GM23338 (cell line): ENCODE measurements at regions not wholly inside any gene's neighbourhood (a gene's known extent, or its start where the extent isn't known, plus 50 kb on each side); places are given as distances from the start of the nearest gene placed in this dataset.

ENCODE experiments used
- ATAC-seq: fragments of 200-7000 bp; cut with Tn5 transposase; 3 replicates; pipeline ENCODE4 v1.9.1; 2020
- DNase-seq: peaks from one replicate; pipeline ENCODE4 v3.0.0-alpha.2; 2015; ENCODE audit warnings: low spot score
- H2AFZ ChIP-seq: fragments of 200-600 bp; sonication (generic); 2 replicates; pipeline ENCODE4 v1.8.0; 2016; ENCODE audit warnings: antibody characterized with exemption, mild to moderate bottlenecking, moderate library complexity
- H3F3A ChIP-seq: fragments of 200-600 bp; sonication (generic); replicated peaks from 2 replicates; pipeline ENCODE4 v1.8.0; 2017; ENCODE audit warnings: antibody characterized with exemption, mixed run types, low read depth
- H3K27ac ChIP-seq: fragments of 200-600 bp; sonication (generic); 2 replicates; pipeline ENCODE4 v1.6.1; 2016; ENCODE audit warnings: low read depth
- H3K27me3 ChIP-seq: fragments of 200-600 bp; sonication (generic); 2 replicates; pipeline ENCODE4 v1.8.0; 2016; ENCODE audit warnings: mild to moderate bottlenecking, mixed run types, moderate library complexity; ENCODE audit not compliant: insufficient read depth
- H3K36me3 ChIP-seq: fragments of 200-600 bp; sonication (generic); 2 replicates; pipeline ENCODE4 v1.8.0; 2016; ENCODE audit warnings: mild to moderate bottlenecking; ENCODE audit not compliant: insufficient read depth
- H3K4me1 ChIP-seq: fragments of 200-600 bp; sonication (generic); 2 replicates; pipeline ENCODE4 v1.8.0; 2016; ENCODE audit warnings: mild to moderate bottlenecking, moderate library complexity; ENCODE audit not compliant: insufficient read depth
- H3K4me2 ChIP-seq: fragments of 200-600 bp; sonication (generic); 2 replicates; pipeline ENCODE4 v1.7.1; 2017; ENCODE audit warnings: mixed run types
- H3K4me3 ChIP-seq: fragments of 200-600 bp; sonication (generic); 2 replicates; pipeline ENCODE4 v1.6.1; 2016; ENCODE audit warnings: mixed run types
- H3K79me2 ChIP-seq: fragments of 200-600 bp; sonication (generic); replicated peaks from 2 replicates; pipeline ENCODE4 v1.8.0; 2017; ENCODE audit warnings: mild to moderate bottlenecking; ENCODE audit not compliant: insufficient read depth
- H3K9me2 ChIP-seq: fragments of 200-600 bp; sonication (generic); 2 replicates; pipeline ENCODE4 v1.8.0; 2017; ENCODE audit not compliant: insufficient read depth
- H4K20me1 ChIP-seq: fragments of 200-600 bp; sonication (generic); replicated peaks from 2 replicates; pipeline ENCODE4 v1.8.0; 2017; ENCODE audit warnings: mild to moderate bottlenecking; ENCODE audit not compliant: insufficient read depth
- H3K27ac Mint-ChIP-seq: 2 replicates; pipeline ENCODE4 v1.8.0; 2020; ENCODE audit warnings: inconsistent platforms, mild to moderate bottlenecking, moderate library complexity, mixed read lengths
- H3K27me3 Mint-ChIP-seq: 3 replicates; pipeline ENCODE4 v1.8.0; 2022; ENCODE audit warnings: low read depth, mild to moderate bottlenecking, moderate library complexity, mixed read lengths, inconsistent platforms; ENCODE audit not compliant: insufficient read depth, poor library complexity
- H3K36me3 Mint-ChIP-seq: 3 replicates; pipeline ENCODE4 v1.8.0; 2021; ENCODE audit warnings: low read depth, mild to moderate bottlenecking, inconsistent platforms, moderate library complexity, mixed read lengths
- H3K4me1 Mint-ChIP-seq: 3 replicates; pipeline ENCODE4 v1.8.0; 2020; ENCODE audit warnings: mild to moderate bottlenecking, inconsistent platforms, mixed read lengths
- H3K4me3 Mint-ChIP-seq: 3 replicates; pipeline ENCODE4 v1.8.0; 2021; ENCODE audit warnings: moderate library complexity, mild to moderate bottlenecking, inconsistent platforms, mixed read lengths
- H3K9me3 Mint-ChIP-seq: 3 replicates; pipeline ENCODE4 v1.8.0; 2020; ENCODE audit warnings: moderate library complexity, mild to moderate bottlenecking, inconsistent platforms, mixed read lengths
- CTCF ChIP-seq, 2 experiments: fragments of 200-600 bp in 1 of 2; sonication (generic) in 1 of 2; conservative IDR thresholded peaks; 2 replicates each; pipeline versions ENCODE4 v1.5.1 to v1.6.1; 2016 to 2017; ENCODE audit warnings: antibody characterized with exemption in 2 of 2, low read depth in 2 of 2, mild to moderate bottlenecking in 2 of 2, moderate library complexity in 1 of 2
- EZH2phosphoT487 ChIP-seq: fragments of 200-600 bp; sonication (generic); IDR thresholded peaks from one replicate; pipeline ENCODE4 v1.8.1; 2018; ENCODE audit warnings: antibody characterized with exemption; ENCODE audit not compliant: unreplicated experiment
- JUNB ChIP-seq: IDR thresholded peaks from one replicate; pipeline ENCODE4 v1.6.1; 2016; ENCODE audit warnings: antibody characterized with exemption; ENCODE audit not compliant: unreplicated experiment
- REST ChIP-seq: IDR thresholded peaks from one replicate; pipeline ENCODE4 v1.6.1; 2018; ENCODE audit warnings: antibody characterized with exemption; ENCODE audit not compliant: unreplicated experiment
- ZNF462 ChIP-seq: fragments of 250-450 bp; sonication (Bioruptor Pico); IDR thresholded peaks from 2 replicates; pipeline ENCODE4 v1.5.0; 2020; ENCODE audit warnings: mild to moderate bottlenecking, moderate library complexity

- no peaks in the 10 kb centered on the region; the same call in 2 of the 3 replicates for H3K9me3 Mint-ChIP-seq
- no peaks in the 10 kb centered on the region for H3K4me1 ChIP-seq
- no peaks in the 10 kb centered on the region for H3F3A ChIP-seq
- no peaks in the 10 kb centered on the region for H3K4me1 Mint-ChIP-seq
- H3K4me3 ChIP-seq, result no peak overlapping the region
- H3K27me3 ChIP-seq, result no peaks in the 10 kb centered on the region
- ATAC-seq (no peak), DNase-seq (no peak)
- no peak overlapping the region for H3K27ac ChIP-seq
- no peaks in the 10 kb centered on the region for H3K9me2 ChIP-seq
- no peak overlapping the region for H3K4me2 ChIP-seq
- H2AFZ ChIP-seq, result no peak overlapping the region; the same call in 1 of the 2 replicates
- no peak overlapping the region for H3K27ac Mint-ChIP-seq
- H3K4me3 Mint-ChIP-seq, result no peak overlapping the region
- no peaks in the 10 kb centered on the region for H3K36me3 ChIP-seq
- no peaks in the 10 kb centered on the region for H3K27me3 Mint-ChIP-seq
- TF ChIP-seq CTCF (conservative IDR thresholded peaks at IDR 0.05; ENCODE audit: low read depth in 2 of 2) (no peak), REST (no peak), JUNB (no peak), ZNF462 (CRISPR knock-in tag) (no peak), EZH2phosphoT487 (no peak)
- H4K20me1 ChIP-seq, result no peaks in the 10 kb centered on the region
- no peaks in the 10 kb centered on the region for H3K79me2 ChIP-seq
- H3K36me3 Mint-ChIP-seq, result no peaks in the 10 kb centered on the region
Observed at GRCh38 chr18:1825296-1825695, 746.0 kb downstream of the METTL4 start.
